Effector memory CD8-positive, alpha-beta T cell (primary cell): ENCODE measurements at regions not wholly inside any gene's neighbourhood (a gene's known extent, or its start where the extent isn't known, plus 50 kb on each side); places are given as distances from the start of the nearest gene placed in this dataset.

Experiments used
- ATAC-seq: fragments of 150-1000 bp; cut with Tn5 transposase; replicated peaks from 2 replicates; pipeline ENCODE4 v1.10.0; 2021; ENCODE audit warnings: mild to moderate bottlenecking, moderate library complexity
- DNase-seq, 3 experiments: peaks; one replicate each; pipeline ENCODE4 v3.0.0; 2021
- H3K27ac Mint-ChIP-seq, 2 donors: one replicate each; pipeline ENCODE4 v1.8.0; 2022; ENCODE audit warnings: mild to moderate bottlenecking in 2 of 2, mixed read lengths in 2 of 2, moderate library complexity in 2 of 2
- H3K27me3 Mint-ChIP-seq, 2 donors: one replicate each; pipeline ENCODE4 v1.8.0; 2022; ENCODE audit warnings: mixed read lengths in 2 of 2
- H3K36me3 Mint-ChIP-seq: one replicate; pipeline ENCODE4 v1.8.0; 2022; ENCODE audit warnings: mild to moderate bottlenecking, moderate library complexity, mixed read lengths; ENCODE audit not compliant: insufficient read depth
- H3K4me1 Mint-ChIP-seq, 2 donors: one replicate each; pipeline ENCODE4 v1.8.0; 2022; ENCODE audit warnings: low read depth in 2 of 2, mixed read lengths in 2 of 2
- H3K4me3 Mint-ChIP-seq, 2 donors: one replicate each; pipeline ENCODE4 v1.8.0; 2022; ENCODE audit warnings: mild to moderate bottlenecking in 2 of 2, mixed read lengths in 2 of 2, moderate library complexity in 2 of 2
- H3K9me3 Mint-ChIP-seq, 2 donors: one replicate each; pipeline ENCODE4 v1.8.0; 2022; ENCODE audit warnings: mixed read lengths in 2 of 2

DNA sequence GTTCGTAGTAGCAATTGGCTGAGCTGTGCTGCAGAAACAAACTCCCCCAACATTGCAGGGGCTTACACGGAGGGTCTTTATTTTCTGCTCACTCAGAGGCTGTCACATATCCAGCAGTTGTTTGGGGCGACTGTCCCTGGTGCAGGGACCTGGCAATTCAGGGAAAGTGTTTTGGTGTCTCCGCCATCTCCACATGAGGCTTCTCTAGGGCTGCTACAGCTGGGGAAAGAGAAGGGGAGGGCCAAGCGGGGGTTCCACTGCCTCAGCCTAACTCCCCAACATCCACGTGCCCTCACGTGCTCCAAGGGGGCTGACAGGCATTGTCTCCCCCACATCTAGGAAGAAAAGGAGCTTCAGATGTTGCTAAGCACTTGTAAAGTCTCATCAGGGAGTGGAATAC is 61.3 kb upstream of the NXT1 start:
- H3K27ac Mint-ChIP-seq, result no peak overlapping the region
- H3K4me1 Mint-ChIP-seq, result no peaks in the 10 kb centered on the region
- no peaks in the 10 kb centered on the region for H3K9me3 Mint-ChIP-seq
- H3K27me3 Mint-ChIP-seq, result peaks cover 57 to 66% of the 10 kb centered on the region in 2 donors
- H3K36me3 Mint-ChIP-seq, result no peaks in the 10 kb centered on the region
- no peak overlapping the region for H3K4me3 Mint-ChIP-seq
- ATAC-seq, result no peak
- no peak for DNase-seq

DNA sequence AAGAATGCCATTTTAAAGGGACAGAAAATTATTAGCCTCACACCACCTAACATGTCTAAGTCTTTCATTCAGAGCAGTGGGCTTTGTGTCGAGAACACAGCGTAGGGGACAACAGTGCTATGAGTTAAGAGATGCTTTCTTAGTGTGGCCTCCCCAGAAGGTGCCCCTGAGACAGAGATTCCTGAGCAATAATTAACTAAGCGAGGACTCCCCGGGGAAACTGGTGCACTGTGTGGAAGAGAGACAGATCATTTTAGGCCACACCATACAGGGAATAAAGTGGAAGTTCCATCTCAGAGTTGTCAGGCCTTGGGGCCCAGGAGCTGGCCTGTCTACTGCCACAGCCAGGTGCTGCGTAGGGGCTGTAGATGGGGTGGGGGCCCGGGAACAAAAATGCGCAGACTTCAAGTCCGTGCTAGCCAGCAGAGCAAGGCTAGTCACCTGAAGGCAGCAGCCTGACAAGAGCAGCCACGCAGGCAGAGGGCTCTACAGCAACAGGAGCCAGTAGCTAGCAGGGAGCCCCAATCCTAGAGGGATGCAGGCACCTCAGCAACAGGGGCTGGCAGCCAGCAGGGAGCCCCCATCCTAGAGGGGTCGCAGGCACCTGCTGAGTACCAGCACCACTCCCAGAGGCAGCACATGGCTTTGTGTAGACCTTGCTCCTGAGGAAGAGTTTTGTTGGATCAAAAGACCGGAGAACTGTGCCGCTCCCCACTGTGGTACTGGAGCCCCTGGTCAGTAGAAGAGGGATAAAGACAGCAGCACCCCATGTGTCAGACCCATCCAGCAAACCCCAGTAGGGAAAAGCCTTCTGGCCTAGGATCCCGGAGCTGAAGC is 63.0 kb upstream of the NXT1 start:
- Mint-ChIP-seq H3K4me3 (no peak overlapping the region), H3K27ac (no peak overlapping the region), H3K4me1 (no peaks in the 10 kb centered on the region), H3K27me3 (peaks cover 65 to 81% of the 10 kb centered on the region in 2 donors), H3K9me3 (peaks cover 0 to 2% of the 10 kb centered on the region in 2 donors), H3K36me3 (no peaks in the 10 kb centered on the region)
- ATAC-seq (no peak), DNase-seq (no peak)

DNA sequence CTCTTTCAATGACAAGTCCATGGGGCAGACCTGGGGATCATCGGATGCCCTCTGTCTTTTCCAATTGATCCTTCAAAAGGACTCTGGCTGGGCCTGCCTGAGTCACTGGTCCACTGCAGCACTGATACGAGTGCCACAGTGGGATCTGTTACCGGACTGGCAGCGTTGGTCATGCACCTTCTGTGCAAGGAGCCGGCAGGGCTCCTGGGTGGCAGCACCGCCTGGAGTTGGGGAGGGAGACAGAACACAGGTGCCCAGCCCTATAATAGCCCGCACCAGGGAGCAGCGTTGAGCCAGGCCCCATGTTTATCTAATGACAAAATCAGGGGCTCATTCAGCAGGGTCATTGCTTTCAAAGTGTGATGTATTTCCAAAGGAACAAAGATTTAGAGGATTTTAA is 64.2 kb upstream of the NXT1 start:
- no peaks in the 10 kb centered on the region for H3K36me3 Mint-ChIP-seq
- DNase-seq (no peak), ATAC-seq (no peak)
- H3K9me3 Mint-ChIP-seq, result peaks cover 0 to 2% of the 10 kb centered on the region in 2 donors
- H3K4me1 Mint-ChIP-seq, result no peaks in the 10 kb centered on the region
- H3K27me3 Mint-ChIP-seq, result peaks cover 63 to 79% of the 10 kb centered on the region in 2 donors
- H3K27ac Mint-ChIP-seq, result no peak overlapping the region
- no peak overlapping the region for H3K4me3 Mint-ChIP-seq

DNA sequence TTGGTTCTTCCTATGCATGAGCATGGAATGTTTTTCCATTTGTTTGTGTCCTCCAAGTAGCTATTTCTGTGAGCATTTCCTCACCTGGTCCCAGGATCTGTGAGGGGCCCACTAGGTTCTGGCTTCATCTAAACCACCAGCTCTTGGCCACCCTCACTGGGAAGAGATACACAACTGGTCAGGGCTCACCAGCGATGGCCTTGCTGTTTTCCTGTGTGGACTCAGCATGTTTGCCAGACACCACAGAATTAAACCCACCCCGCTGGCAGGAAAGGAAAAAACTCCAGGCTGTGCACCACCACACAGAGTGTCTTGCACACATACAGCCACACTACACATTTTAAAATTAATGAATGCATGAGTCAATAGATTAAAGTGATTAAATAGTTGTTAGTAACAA is 65.1 kb upstream of the NXT1 start:
- no peak overlapping the region for H3K27ac Mint-ChIP-seq
- ATAC-seq (no peak), DNase-seq (no peak)
- H3K4me3 Mint-ChIP-seq, result no peak overlapping the region
- H3K4me1 Mint-ChIP-seq, result no peaks in the 10 kb centered on the region
- H3K36me3 Mint-ChIP-seq, result no peaks in the 10 kb centered on the region
- H3K27me3 Mint-ChIP-seq, result peaks cover 55 to 72% of the 10 kb centered on the region in 2 donors
- peaks cover 0 to 2% of the 10 kb centered on the region in 2 donors for H3K9me3 Mint-ChIP-seq

DNA sequence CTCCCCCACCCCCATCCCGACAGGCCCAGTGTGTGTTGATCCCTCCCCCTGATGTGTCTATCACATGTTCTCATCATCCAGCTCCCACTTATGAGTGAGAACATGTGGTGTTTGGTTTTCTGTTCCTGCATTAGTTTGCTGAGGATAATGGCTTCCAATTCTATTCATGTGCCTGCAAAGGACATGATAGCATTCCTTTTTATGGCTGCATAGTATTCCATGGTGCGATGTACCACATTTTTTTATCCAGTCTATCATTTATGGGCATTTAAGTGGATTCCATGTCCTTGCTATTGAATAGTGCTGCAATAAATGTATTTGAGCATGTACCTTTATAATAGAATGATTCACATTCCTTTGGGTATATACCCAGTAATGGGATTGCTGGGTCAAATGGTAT is 66.6 kb upstream of the NXT1 start:
- Mint-ChIP-seq H3K27ac (no peak overlapping the region), H3K36me3 (no peaks in the 10 kb centered on the region), H3K4me3 (no peak overlapping the region), H3K9me3 (peaks cover 0 to 2% of the 10 kb centered on the region in 2 donors), H3K27me3 (peaks cover 48 to 64% of the 10 kb centered on the region in 2 donors), H3K4me1 (no peaks in the 10 kb centered on the region)
- ATAC-seq (no peak), DNase-seq (no peak)

DNA sequence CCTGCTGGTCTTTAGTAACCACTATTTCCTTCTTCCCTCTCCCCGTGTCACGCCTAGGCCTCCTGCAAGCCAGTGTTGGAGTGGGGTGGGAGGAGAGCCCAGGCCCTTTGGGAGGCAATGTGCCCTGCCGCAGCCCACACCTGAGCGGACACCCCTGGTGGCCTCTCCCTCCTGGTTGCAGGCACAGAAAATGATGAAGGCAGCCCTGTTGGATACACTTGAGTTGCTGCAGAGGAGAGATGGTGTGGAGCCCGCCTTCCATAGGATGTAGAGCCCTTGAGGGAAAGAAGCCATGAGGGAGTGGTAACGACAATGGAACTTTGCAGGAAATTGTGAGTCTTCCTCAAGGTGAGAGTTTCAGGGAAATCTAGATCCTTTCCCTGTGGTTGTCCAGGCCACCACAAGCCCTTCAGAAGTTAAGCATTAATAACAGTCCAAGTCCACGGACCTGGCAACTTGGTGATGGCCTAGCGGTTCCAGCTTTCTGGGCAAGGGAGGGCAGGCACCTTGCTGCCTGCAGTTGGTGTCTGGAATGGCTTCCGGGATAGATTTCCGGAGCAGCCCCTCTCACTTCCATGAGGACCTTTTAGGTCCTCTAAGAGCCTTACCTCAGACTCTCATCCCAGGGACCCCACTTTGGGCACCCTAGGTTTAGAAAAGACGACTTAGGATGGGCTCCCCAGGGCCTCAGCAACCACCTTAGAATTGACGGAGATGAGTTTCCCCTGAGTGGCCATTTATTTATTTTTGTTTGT is 67.3 kb upstream of the NXT1 start:
- no peaks in the 10 kb centered on the region for H3K4me1 Mint-ChIP-seq
- peaks cover 0 to 2% of the 10 kb centered on the region in 2 donors for H3K9me3 Mint-ChIP-seq
- no peak for ATAC-seq
- no peak for DNase-seq
- H3K27me3 Mint-ChIP-seq, result peaks cover 41 to 57% of the 10 kb centered on the region in 2 donors
- H3K27ac Mint-ChIP-seq, result no peak overlapping the region
- no peak overlapping the region for H3K4me3 Mint-ChIP-seq
- no peaks in the 10 kb centered on the region for H3K36me3 Mint-ChIP-seq

DNA sequence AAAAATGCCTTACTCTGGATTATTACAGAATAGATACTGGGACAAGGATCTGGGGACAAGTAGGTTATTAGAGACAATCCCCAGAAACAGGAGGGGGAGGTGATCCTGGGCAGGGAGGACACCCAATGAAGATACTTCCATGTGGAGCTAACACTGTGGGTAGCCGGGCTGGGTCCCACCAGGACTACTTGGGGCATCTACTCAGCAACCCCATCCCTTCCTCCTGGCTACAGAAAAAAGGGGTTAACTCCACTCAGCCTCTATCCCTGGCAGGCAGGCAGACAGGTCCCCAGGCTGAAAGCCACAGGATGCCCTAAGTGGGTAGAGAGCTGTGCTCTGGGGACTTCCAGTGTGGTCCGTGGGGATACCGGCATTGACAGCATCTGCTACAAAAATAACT is 68.0 kb upstream of the NXT1 start:
- no peak for ATAC-seq
- Mint-ChIP-seq H3K9me3 (peaks cover 0 to 2% of the 10 kb centered on the region in 2 donors), H3K4me3 (no peak overlapping the region), H3K27ac (no peak overlapping the region), H3K27me3 (peaks cover 36 to 55% of the 10 kb centered on the region in 2 donors), H3K4me1 (no peaks in the 10 kb centered on the region), H3K36me3 (no peaks in the 10 kb centered on the region)
- DNase-seq, result no peak

DNA sequence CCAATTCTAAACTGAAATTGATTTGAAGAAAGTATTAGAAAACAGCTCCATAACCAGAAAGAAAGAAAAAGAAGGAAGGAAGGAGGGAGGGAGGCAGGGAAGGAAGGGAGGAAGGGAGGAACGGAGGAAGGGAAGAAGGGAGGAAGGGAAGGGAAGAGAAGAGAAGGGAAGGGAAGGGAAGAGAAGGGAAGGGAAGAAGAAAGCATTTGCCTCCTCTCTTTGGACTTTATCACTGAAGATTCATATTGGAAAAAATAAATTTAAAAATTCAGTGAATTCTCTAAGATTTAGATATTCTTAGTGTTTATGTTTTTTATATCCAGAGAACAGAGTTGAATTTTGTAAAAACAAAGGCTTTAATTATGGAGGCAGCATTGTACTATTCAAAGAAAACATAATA is 68.5 kb upstream of the NXT1 start:
- Mint-ChIP-seq H3K4me3 (no peak overlapping the region), H3K9me3 (peaks cover 0 to 2% of the 10 kb centered on the region in 2 donors), H3K36me3 (no peaks in the 10 kb centered on the region), H3K4me1 (no peaks in the 10 kb centered on the region), H3K27me3 (peaks cover 37 to 50% of the 10 kb centered on the region in 2 donors), H3K27ac (no peak overlapping the region)
- ATAC-seq (no peak), DNase-seq (no peak)

DNA sequence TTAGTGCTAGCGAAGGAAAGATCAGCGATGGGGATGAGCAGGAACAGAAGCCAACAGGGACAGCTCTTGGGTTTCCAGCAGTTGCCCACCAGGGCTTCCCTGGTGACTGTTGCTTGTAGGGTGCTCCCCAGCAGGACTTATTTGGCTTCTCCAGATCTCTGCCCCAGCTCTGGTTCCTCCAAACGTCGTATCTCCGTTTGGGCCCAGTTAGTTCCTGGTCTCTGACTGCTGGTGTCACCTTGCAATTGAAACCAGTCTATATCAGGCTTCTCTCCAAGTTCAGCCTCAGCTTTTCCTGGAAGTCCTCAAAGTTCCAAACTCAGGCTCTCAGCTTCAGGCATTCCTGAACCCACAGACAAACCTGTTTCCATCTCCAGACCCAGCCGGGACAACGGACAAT is 70.8 kb upstream of the NXT1 start:
- H3K4me1 Mint-ChIP-seq, result no peaks in the 10 kb centered on the region
- no peak overlapping the region for H3K27ac Mint-ChIP-seq
- H3K27me3 Mint-ChIP-seq, result peaks cover 26 to 38% of the 10 kb centered on the region in 2 donors
- H3K4me3 Mint-ChIP-seq, result no peak overlapping the region
- no peak for DNase-seq
- no peaks in the 10 kb centered on the region for H3K36me3 Mint-ChIP-seq
- no peak for ATAC-seq
- H3K9me3 Mint-ChIP-seq, result peaks cover 0 to 2% of the 10 kb centered on the region in 2 donors

DNA sequence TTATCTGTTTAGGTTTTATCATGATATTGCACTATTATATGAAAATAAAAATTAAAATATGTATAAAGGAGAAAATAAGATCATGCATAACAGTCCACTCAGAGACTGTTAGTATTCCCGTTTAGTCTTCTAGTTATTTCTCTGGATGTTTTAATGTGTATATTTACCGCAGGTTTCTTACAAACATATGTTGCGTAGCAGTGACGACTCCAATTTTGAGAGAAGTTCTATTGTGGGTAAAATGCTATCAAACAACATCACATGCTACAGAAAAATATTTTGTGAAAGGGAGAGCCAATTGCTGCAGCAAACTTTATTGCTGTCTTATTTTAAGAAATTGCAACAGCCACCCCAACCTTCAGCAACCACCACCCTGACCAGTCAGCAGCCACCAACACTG is 72.4 kb upstream of the NXT1 start:
- H3K4me1 Mint-ChIP-seq, result no peaks in the 10 kb centered on the region
- H3K36me3 Mint-ChIP-seq, result no peaks in the 10 kb centered on the region
- DNase-seq (no peak), ATAC-seq (no peak)
- peaks cover 14 to 26% of the 10 kb centered on the region in 2 donors for H3K27me3 Mint-ChIP-seq
- no peak overlapping the region for H3K4me3 Mint-ChIP-seq
- no peak overlapping the region for H3K27ac Mint-ChIP-seq
- H3K9me3 Mint-ChIP-seq, result no peaks in the 10 kb centered on the region

DNA sequence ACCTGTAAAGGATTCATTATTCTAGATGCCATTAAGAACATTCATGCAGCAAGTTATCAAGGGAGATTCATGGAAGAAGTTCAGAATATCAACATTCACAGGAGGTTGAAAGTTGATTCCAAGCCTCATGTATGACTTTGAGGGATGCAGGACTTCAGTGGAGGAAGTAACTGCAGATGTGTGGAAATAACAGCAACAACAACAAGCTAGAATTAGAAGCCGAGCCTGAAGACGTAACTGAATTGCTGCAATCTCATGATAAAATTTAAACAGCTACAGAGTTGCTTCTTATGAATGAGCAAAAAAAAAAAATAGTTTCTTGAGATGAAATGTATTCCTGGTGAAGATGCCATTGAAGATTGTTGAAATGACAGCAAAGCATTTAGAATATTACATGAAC is 73.3 kb upstream of the NXT1 start:
- Mint-ChIP-seq H3K4me1 (no peaks in the 10 kb centered on the region), H3K27ac (no peak overlapping the region), H3K36me3 (no peaks in the 10 kb centered on the region), H3K9me3 (no peaks in the 10 kb centered on the region), H3K4me3 (no peak overlapping the region), H3K27me3 (peaks cover 18 to 26% of the 10 kb centered on the region in 2 donors)
- DNase-seq, result no peak
- ATAC-seq, result no peak

DNA sequence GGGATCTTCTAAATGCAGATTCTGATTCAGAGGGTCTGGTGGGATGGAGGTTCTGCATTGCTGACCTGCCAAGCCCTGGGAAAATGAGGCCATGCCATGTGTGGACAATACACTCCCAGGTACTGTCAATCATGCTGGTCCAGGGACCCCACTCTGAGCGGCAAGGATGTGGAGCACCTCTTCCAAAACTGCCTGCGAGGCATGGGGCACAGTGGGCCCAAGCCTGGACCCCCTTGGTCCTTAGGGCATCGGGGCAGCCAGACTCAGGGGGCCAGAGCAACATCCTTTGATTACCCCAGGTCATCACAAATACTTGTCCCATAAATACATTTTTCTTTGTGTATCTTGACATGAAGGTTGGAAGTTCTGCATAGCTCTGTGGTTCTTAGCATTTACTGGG is 76.8 kb upstream of the NXT1 start:
- Mint-ChIP-seq H3K4me3 (no peak overlapping the region), H3K27ac (no peak overlapping the region), H3K36me3 (no peaks in the 10 kb centered on the region), H3K9me3 (peaks cover 2 to 8% of the 10 kb centered on the region in 2 donors), H3K4me1 (no peaks in the 10 kb centered on the region), H3K27me3 (peaks cover 20 to 44% of the 10 kb centered on the region in 2 donors)
- ATAC-seq (no peak), DNase-seq (no peak)

DNA sequence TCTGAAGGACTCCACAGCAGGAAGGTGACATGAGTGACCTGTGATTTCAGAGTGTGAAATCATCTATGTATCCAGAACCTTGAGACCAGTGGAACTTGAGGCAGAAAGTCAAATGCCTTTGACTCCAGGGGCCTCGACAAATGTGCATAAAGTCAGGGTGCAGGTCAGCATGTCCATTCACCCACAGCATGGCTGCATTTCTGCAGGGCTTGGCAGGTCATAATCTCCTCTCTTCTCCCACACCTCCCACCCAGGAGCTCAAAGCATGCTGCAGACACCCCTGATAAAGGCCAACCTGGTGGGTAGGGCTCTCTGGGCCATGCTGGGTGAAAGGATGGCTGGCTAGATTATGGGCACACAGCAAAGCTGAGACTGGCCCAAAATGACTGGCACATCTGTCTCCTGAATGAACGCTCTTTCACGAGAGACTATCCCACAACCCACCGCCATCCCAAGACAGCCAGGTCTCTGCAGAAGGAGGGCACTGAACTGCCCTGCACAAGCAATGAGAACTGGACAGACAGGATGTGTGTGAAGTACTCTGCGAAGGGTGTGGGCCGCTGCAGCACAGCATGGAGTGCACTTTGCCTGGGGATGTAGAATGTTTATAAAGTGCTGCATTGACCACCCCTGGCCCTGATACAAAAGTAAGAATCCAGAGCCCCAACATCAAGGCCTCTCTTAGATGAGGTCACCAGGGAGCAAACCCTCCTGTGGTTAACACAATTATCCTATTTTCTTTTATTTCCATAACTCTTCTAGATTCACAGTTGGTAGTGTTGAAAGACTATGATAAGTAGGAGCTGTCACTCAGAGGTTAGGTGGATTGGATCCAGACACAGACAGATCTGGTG is 78.2 kb upstream of the NXT1 start:
- H3K27ac Mint-ChIP-seq, result no peak overlapping the region
- DNase-seq (no peak), ATAC-seq (no peak)
- no peak overlapping the region for H3K4me3 Mint-ChIP-seq
- H3K36me3 Mint-ChIP-seq, result no peaks in the 10 kb centered on the region
- peaks cover 2 to 8% of the 10 kb centered on the region in 2 donors for H3K9me3 Mint-ChIP-seq
- no peaks in the 10 kb centered on the region for H3K4me1 Mint-ChIP-seq
- peaks cover 19 to 44% of the 10 kb centered on the region in 2 donors for H3K27me3 Mint-ChIP-seq
